HEK293 (cell line): ENCODE measurements at regions not wholly inside any gene's neighbourhood (a gene's known extent, or its start where the extent isn't known, plus 50 kb on each side); places are given as distances from the start of the nearest gene placed in this dataset.

Source experiments
- KLF1 ChIP-seq: fragments of 450-650 bp; formaldehyde crosslinking; IDR thresholded peaks from 2 replicates; pipeline ENCODE4 v1.5.1; 2016; ENCODE audit warnings: missing biosample characterization, missing genetic modification characterization
- OSR2 ChIP-seq: fragments of 450-650 bp; formaldehyde crosslinking; IDR thresholded peaks from 2 replicates; pipeline ENCODE4 v1.5.1; 2016; ENCODE audit warnings: missing biosample characterization, missing genetic modification characterization
- ZBTB7A ChIP-seq: fragments of 450-650 bp; formaldehyde crosslinking; IDR thresholded peaks from 2 replicates; pipeline ENCODE4 v1.5.1; 2016; ENCODE audit warnings: low read depth, missing biosample characterization, missing genetic modification characterization
- ZNF140 ChIP-seq: fragments of 450-650 bp; formaldehyde crosslinking; IDR thresholded peaks from 2 replicates; pipeline ENCODE4 v1.5.1; 2016; ENCODE audit warnings: missing biosample characterization, missing genetic modification characterization
- ZNF366 ChIP-seq: fragments of 450-650 bp; formaldehyde crosslinking; conservative IDR thresholded peaks from 2 replicates; pipeline ENCODE4 v1.5.1; 2016; ENCODE audit warnings: missing biosample characterization, missing genetic modification characterization
- ZNF391 ChIP-seq: fragments of 450-650 bp; formaldehyde crosslinking; IDR thresholded peaks from 2 replicates; pipeline ENCODE4 v1.5.1; 2016; ENCODE audit warnings: low read depth, missing biosample characterization, missing genetic modification characterization, borderline replicate concordance
- ZNF514 ChIP-seq: fragments of 450-650 bp; formaldehyde crosslinking; IDR thresholded peaks from 2 replicates; pipeline ENCODE4 v1.5.1; 2016; ENCODE audit warnings: missing biosample characterization, missing genetic modification characterization
- ZNF561 ChIP-seq: fragments of 450-650 bp; IDR thresholded peaks from 2 replicates; pipeline ENCODE4 v1.5.1; 2018; ENCODE audit warnings: missing biosample characterization, missing genetic modification characterization, borderline replicate concordance
- ZNF654 ChIP-seq: fragments of 450-650 bp; formaldehyde crosslinking; IDR thresholded peaks from 2 replicates; pipeline ENCODE4 v1.5.1; 2016; ENCODE audit warnings: low read depth, missing biosample characterization, missing genetic modification characterization
- TF ChIP-seq, protein P1 (sequence below): fragments of 450-650 bp; formaldehyde crosslinking; IDR thresholded peaks from 2 replicates; pipeline ENCODE4 v1.5.1; 2016; ENCODE audit warnings: missing biosample characterization, missing genetic modification characterization
- TF ChIP-seq, protein P2 (sequence below): fragments of 450-650 bp; formaldehyde crosslinking; conservative IDR thresholded peaks from 2 replicates; pipeline ENCODE4 v1.5.1; 2016; ENCODE audit warnings: low read depth, missing biosample characterization, missing genetic modification characterization
- TF ChIP-seq, protein P3 (sequence below): fragments of 450-650 bp; formaldehyde crosslinking; IDR thresholded peaks from 2 replicates; pipeline ENCODE4 v1.5.1; 2016; ENCODE audit warnings: missing biosample characterization, missing genetic modification characterization, borderline replicate concordance
- TF ChIP-seq, protein P4 (sequence below): fragments of 450-650 bp; formaldehyde crosslinking; IDR thresholded peaks from 2 replicates; pipeline ENCODE4 v1.5.1; 2016; ENCODE audit warnings: missing biosample characterization, missing genetic modification characterization, borderline replicate concordance

DNA sequence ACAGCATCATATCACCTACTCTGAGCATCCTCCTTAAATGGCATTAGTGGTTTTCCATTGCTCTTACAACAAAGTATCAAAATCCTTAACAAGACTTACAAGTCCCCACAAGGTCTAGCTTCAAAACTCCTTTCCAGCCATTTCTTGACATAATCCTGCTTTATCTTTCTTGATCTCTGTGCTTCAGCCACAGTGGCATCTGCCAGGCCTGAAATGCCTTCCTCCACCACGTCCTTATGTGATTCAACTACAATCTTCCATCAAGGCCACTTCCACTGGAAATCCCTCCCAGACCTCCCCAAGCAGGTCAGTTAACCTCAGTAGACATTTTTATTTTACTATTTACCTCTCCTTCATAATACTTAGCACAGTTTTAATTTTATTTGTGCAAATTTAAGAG, 83.8 kb upstream of the CCDC150 start:
- TF ChIP-seq ZBTB7A: no peak
- no peak for TF ChIP-seq KLF1 (tag by site-specific recombination)
- TF ChIP-seq, protein P1, sequence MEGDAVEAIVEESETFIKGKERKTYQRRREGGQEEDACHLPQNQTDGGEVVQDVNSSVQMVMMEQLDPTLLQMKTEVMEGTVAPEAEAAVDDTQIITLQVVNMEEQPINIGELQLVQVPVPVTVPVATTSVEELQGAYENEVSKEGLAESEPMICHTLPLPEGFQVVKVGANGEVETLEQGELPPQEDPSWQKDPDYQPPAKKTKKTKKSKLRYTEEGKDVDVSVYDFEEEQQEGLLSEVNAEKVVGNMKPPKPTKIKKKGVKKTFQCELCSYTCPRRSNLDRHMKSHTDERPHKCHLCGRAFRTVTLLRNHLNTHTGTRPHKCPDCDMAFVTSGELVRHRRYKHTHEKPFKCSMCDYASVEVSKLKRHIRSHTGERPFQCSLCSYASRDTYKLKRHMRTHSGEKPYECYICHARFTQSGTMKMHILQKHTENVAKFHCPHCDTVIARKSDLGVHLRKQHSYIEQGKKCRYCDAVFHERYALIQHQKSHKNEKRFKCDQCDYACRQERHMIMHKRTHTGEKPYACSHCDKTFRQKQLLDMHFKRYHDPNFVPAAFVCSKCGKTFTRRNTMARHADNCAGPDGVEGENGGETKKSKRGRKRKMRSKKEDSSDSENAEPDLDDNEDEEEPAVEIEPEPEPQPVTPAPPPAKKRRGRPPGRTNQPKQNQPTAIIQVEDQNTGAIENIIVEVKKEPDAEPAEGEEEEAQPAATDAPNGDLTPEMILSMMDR (tag by site-specific recombination): no peak
- TF ChIP-seq OSR2 (tag by site-specific recombination): no peak
- TF ChIP-seq, protein P2, sequence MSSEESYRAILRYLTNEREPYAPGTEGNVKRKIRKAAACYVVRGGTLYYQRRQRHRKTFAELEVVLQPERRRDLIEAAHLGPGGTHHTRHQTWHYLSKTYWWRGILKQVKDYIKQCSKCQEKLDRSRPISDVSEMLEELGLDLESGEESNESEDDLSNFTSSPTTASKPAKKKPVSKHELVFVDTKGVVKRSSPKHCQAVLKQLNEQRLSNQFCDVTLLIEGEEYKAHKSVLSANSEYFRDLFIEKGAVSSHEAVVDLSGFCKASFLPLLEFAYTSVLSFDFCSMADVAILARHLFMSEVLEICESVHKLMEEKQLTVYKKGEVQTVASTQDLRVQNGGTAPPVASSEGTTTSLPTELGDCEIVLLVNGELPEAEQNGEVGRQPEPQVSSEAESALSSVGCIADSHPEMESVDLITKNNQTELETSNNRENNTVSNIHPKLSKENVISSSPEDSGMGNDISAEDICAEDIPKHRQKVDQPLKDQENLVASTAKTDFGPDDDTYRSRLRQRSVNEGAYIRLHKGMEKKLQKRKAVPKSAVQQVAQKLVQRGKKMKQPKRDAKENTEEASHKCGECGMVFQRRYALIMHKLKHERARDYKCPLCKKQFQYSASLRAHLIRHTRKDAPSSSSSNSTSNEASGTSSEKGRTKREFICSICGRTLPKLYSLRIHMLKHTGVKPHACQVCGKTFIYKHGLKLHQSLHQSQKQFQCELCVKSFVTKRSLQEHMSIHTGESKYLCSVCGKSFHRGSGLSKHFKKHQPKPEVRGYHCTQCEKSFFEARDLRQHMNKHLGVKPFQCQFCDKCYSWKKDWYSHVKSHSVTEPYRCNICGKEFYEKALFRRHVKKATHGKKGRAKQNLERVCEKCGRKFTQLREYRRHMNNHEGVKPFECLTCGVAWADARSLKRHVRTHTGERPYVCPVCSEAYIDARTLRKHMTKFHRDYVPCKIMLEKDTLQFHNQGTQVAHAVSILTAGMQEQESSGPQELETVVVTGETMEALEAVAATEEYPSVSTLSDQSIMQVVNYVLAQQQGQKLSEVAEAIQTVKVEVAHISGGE (tag by site-specific recombination): no peak
- TF ChIP-seq, protein P3, sequence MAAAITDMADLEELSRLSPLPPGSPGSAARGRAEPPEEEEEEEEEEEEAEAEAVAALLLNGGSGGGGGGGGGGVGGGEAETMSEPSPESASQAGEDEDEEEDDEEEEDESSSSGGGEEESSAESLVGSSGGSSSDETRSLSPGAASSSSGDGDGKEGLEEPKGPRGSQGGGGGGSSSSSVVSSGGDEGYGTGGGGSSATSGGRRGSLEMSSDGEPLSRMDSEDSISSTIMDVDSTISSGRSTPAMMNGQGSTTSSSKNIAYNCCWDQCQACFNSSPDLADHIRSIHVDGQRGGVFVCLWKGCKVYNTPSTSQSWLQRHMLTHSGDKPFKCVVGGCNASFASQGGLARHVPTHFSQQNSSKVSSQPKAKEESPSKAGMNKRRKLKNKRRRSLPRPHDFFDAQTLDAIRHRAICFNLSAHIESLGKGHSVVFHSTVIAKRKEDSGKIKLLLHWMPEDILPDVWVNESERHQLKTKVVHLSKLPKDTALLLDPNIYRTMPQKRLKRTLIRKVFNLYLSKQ: no peak
- TF ChIP-seq ZNF140 (tag by site-specific recombination): no peak
- no peak for TF ChIP-seq ZNF654 (tag by site-specific recombination)
- no peak for TF ChIP-seq ZNF561 (tag by site-specific recombination)
- TF ChIP-seq ZNF366 (tag by site-specific recombination): no peak
- no peak for TF ChIP-seq ZNF391 (tag by site-specific recombination)
- TF ChIP-seq, protein P4, sequence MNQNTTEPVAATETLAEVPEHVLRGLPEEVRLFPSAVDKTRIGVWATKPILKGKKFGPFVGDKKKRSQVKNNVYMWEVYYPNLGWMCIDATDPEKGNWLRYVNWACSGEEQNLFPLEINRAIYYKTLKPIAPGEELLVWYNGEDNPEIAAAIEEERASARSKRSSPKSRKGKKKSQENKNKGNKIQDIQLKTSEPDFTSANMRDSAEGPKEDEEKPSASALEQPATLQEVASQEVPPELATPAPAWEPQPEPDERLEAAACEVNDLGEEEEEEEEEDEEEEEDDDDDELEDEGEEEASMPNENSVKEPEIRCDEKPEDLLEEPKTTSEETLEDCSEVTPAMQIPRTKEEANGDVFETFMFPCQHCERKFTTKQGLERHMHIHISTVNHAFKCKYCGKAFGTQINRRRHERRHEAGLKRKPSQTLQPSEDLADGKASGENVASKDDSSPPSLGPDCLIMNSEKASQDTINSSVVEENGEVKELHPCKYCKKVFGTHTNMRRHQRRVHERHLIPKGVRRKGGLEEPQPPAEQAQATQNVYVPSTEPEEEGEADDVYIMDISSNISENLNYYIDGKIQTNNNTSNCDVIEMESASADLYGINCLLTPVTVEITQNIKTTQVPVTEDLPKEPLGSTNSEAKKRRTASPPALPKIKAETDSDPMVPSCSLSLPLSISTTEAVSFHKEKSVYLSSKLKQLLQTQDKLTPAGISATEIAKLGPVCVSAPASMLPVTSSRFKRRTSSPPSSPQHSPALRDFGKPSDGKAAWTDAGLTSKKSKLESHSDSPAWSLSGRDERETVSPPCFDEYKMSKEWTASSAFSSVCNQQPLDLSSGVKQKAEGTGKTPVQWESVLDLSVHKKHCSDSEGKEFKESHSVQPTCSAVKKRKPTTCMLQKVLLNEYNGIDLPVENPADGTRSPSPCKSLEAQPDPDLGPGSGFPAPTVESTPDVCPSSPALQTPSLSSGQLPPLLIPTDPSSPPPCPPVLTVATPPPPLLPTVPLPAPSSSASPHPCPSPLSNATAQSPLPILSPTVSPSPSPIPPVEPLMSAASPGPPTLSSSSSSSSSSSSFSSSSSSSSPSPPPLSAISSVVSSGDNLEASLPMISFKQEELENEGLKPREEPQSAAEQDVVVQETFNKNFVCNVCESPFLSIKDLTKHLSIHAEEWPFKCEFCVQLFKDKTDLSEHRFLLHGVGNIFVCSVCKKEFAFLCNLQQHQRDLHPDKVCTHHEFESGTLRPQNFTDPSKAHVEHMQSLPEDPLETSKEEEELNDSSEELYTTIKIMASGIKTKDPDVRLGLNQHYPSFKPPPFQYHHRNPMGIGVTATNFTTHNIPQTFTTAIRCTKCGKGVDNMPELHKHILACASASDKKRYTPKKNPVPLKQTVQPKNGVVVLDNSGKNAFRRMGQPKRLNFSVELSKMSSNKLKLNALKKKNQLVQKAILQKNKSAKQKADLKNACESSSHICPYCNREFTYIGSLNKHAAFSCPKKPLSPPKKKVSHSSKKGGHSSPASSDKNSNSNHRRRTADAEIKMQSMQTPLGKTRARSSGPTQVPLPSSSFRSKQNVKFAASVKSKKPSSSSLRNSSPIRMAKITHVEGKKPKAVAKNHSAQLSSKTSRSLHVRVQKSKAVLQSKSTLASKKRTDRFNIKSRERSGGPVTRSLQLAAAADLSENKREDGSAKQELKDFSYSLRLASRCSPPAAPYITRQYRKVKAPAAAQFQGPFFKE (tag by site-specific recombination): no peak
- TF ChIP-seq ZNF514: no peak
